Esophagus squamous epithelium (tissue), 4 donors: ENCODE measurements at regions not wholly inside any gene's neighbourhood (a gene's known extent, or its start where the extent isn't known, plus 50 kb on each side); places are given as distances from the start of the nearest gene placed in this dataset.

Source experiments
- CTCF ChIP-seq, 6 experiments: fragments of 450-650 bp in 4 of 6; fragments of 200-600 bp in 2 of 6; sonication (generic) in 2 of 6; IDR thresholded peaks; one replicate each; pipeline ENCODE4 v1.5.1; 2016 to 2019; ENCODE audit warnings: antibody characterized with exemption in 6 of 6, mild to moderate bottlenecking in 4 of 6, moderate library complexity in 4 of 6
- POLR2A ChIP-seq, 4 donors: fragments of 450-650 bp; IDR thresholded peaks; one replicate each; pipeline ENCODE4 v1.6.1; 2017; ENCODE audit warnings: antibody characterized with exemption in 4 of 4, mild to moderate bottlenecking in 4 of 4, moderate library complexity in 3 of 4

GRCh38 chr16:5971924-5972323, 874.3 kb upstream of the EEF2KMT start:
- TF ChIP-seq CTCF (IDR thresholded peaks at IDR 0.05) (no peak), POLR2A (IDR thresholded peaks at IDR 0.05) (no peak)
